Spleen (tissue), 11 donors: ENCODE measurements at regions not wholly inside any gene's neighbourhood (a gene's known extent, or its start where the extent isn't known, plus 50 kb on each side); places are given as distances from the start of the nearest gene placed in this dataset.

Experiments
- DNase-seq: peaks from one replicate; pipeline ENCODE4 v3.0.0-alpha.2; 2020
- H3K27ac ChIP-seq, 8 donors: fragments of 200-600 bp; sonication (generic) in 7 of 8; 1 replicate in 4 of 8; 2 replicates in 4 of 8; pipeline versions ENCODE4 v1.5.0 to v1.8.0; 2016 to 2021; ENCODE audit warnings: inconsistent platforms in 4 of 8, mild to moderate bottlenecking in 4 of 8, moderate library complexity in 1 of 8
- H3K27me3 ChIP-seq, 7 donors: fragments of 200-600 bp; sonication (generic) in 6 of 7; replicated peaks in 1 of 7; 1 replicate in 4 of 7; 2 replicates in 3 of 7; pipeline versions ENCODE4 v1.5.0 to v1.8.0; 2016 to 2021; ENCODE audit warnings: inconsistent platforms in 3 of 7, mild to moderate bottlenecking in 1 of 7
- H3K36me3 ChIP-seq, 6 donors: fragments of 200-600 bp; sonication (generic) in 5 of 6; 1 replicate in 4 of 6; 2 replicates in 2 of 6; pipeline versions ENCODE4 v1.5.0 to v1.8.0; 2016 to 2021; ENCODE audit warnings: inconsistent platforms in 2 of 6
- H3K4me1 ChIP-seq, 6 donors: fragments of 200-600 bp; sonication (generic) in 5 of 6; 1 replicate in 3 of 6; 2 replicates in 3 of 6; pipeline versions ENCODE4 v1.5.0 to v1.8.0; 2016 to 2021; ENCODE audit warnings: inconsistent platforms in 3 of 6
- H3K4me3 ChIP-seq, 8 donors: fragments of 200-600 bp; sonication (generic) in 7 of 8; 1 replicate in 4 of 8; 2 replicates in 4 of 8; pipeline versions ENCODE4 v1.5.0 to v1.8.0; 2016 to 2021; ENCODE audit warnings: inconsistent platforms in 4 of 8, mild to moderate bottlenecking in 4 of 8, moderate library complexity in 2 of 8
- H3K9me3 ChIP-seq, 8 donors: fragments of 200-600 bp; sonication (generic) in 7 of 8; 1 replicate in 4 of 8; 2 replicates in 4 of 8; pipeline versions ENCODE4 v1.5.0 to v1.8.0; 2016 to 2021; ENCODE audit warnings: inconsistent platforms in 4 of 8
- CTCF ChIP-seq, 11 experiments: fragments of 200-600 bp in 7 of 11; fragments of 450-650 bp in 4 of 11; sonication (generic) in 4 of 11; IDR thresholded peaks in 8 of 11; conservative IDR thresholded peaks in 3 of 11; 1 replicate in 7 of 11; 2 replicates in 4 of 11; pipeline versions ENCODE4 v1.4.0 to v1.8.0; 2016 to 2021; ENCODE audit warnings: antibody characterized with exemption in 11 of 11, inconsistent platforms in 4 of 11, mild to moderate bottlenecking in 1 of 11
- POLR2A ChIP-seq, 3 donors: fragments of 450-650 bp; IDR thresholded peaks; one replicate each; pipeline ENCODE4 v1.5.1; 2017; ENCODE audit warnings: antibody characterized with exemption in 3 of 3, mild to moderate bottlenecking in 1 of 3
- POLR2AphosphoS5 ChIP-seq, 3 donors: sonication (generic); formaldehyde crosslinking; IDR thresholded peaks; one replicate each; pipeline ENCODE4 v1.5.1; 2017; ENCODE audit warnings: antibody characterized with exemption in 3 of 3
- WGBS, 5 donors: extraction: QIAGEN DNeasy Blood & Tissue Kit in 3 of 5; methylation state at CpG; one replicate each; pipeline versions ENCODE4 v1.1.5 to v1.1.7; 2013 to 2018; 5-methylcytosine and 5-hydroxymethylcytosine counted together
- intact Hi-C: fragments of 100-400 bp; cut with DNase I; formaldehyde crosslinking; loops from one replicate; pipeline ENCODE4 v1.15.0; 2023; ENCODE audit warnings: low total_unique reads
- donor health status: healthy with polysubstance abuse.
- donor health status: DM: no; HTN: no; CAD: no; lungs with moderate emphysema.
- donor health status: DM: no; HTN: no; CAD: no.
- donor health status: Bipolar disorder and iron deficiency.
- donor health status: healthy.
- donor health status: DM: no; HTN: no; CAD: no.
- donor health status: DM: yes; HTN: yes; CAD: no.

- Histone ChIP-seq H3K36me3 (no peaks in the 10 kb centered on the region), H3K27me3 (peaks cover 0 to 18% (median 0%) of the 10 kb centered on the region in 7 donors), H3K4me3 (no peak overlapping the region), H3K9me3 (no peaks in the 10 kb centered on the region), H3K4me1 (no peaks in the 10 kb centered on the region), H3K27ac (no peak overlapping the region)
- peak; percentile 21 for DNase-seq
- intact Hi-C loops = no loop called here
- no peak for TF ChIP-seq CTCF (IDR thresholded peaks at IDR 0.05 in 8 of 11, conservative IDR thresholded peaks at IDR 0.05 in 3 of 11)
- no peak for TF ChIP-seq POLR2AphosphoS5 (IDR thresholded peaks at IDR 0.05)
- no peak for TF ChIP-seq POLR2A (IDR thresholded peaks at IDR 0.05)
- WGBS, 5 donors = 80 to 98% (median 90%) methylated on average over 7 to 25 of the region's 25 CpGs
Observed at GRCh38 chr11:134524201-134524600, 112.2 kb upstream of the B3GAT1 start.

GRCh38 chr11:134522782-134523570 lies 110.9 kb upstream of the B3GAT1 start:
- WGBS, 5 donors = 70 to 79% (median 73%) methylated on average over 20 to 30 of the region's 33 CpGs
- Histone ChIP-seq H3K4me3 (no peak overlapping the region), H3K27ac (no peak overlapping the region), H3K9me3 (no peaks in the 10 kb centered on the region), H3K4me1 (no peaks in the 10 kb centered on the region), H3K27me3 (peaks cover 0 to 16% (median 0%) of the 10 kb centered on the region in 7 donors), H3K36me3 (no peaks in the 10 kb centered on the region)
- peak; percentile 58 for DNase-seq
- intact Hi-C loops = no loop called here
- TF ChIP-seq CTCF (IDR thresholded peaks at IDR 0.05 in 8 of 11, conservative IDR thresholded peaks at IDR 0.05 in 3 of 11) (no peak), POLR2A (IDR thresholded peaks at IDR 0.05) (no peak), POLR2AphosphoS5 (IDR thresholded peaks at IDR 0.05) (no peak)

- TF ChIP-seq POLR2A (IDR thresholded peaks at IDR 0.05) = no peak
- no peak for TF ChIP-seq POLR2AphosphoS5 (IDR thresholded peaks at IDR 0.05)
- TF ChIP-seq CTCF (IDR thresholded peaks at IDR 0.05 in 8 of 11, conservative IDR thresholded peaks at IDR 0.05 in 3 of 11) = no peak
- no peaks in the 10 kb centered on the region for H3K36me3 ChIP-seq
- no peak overlapping the region for H3K4me3 ChIP-seq
- WGBS, 5 donors = 72 to 84% (median 82%) methylated on average over 16 to 18 of the region's 18 CpGs
- peaks cover 0 to 17% (median 0%) of the 10 kb centered on the region in 7 donors for H3K27me3 ChIP-seq
- no peak overlapping the region for H3K27ac ChIP-seq
- H3K9me3 ChIP-seq = no peaks in the 10 kb centered on the region
- intact Hi-C loops = no loop called here
- no peaks in the 10 kb centered on the region for H3K4me1 ChIP-seq
- peak; percentile 51 for DNase-seq
Observed at GRCh38 chr11:134521452-134522289, 109.6 kb upstream of the B3GAT1 start.

- Histone ChIP-seq H3K27ac (no peak overlapping the region), H3K27me3 (peaks cover 0 to 23% (median 0%) of the 10 kb centered on the region in 7 donors), H3K9me3 (no peaks in the 10 kb centered on the region), H3K4me3 (no peak overlapping the region), H3K36me3 (no peaks in the 10 kb centered on the region), H3K4me1 (no peaks in the 10 kb centered on the region)
- TF ChIP-seq POLR2AphosphoS5 (IDR thresholded peaks at IDR 0.05) (no peak), POLR2A (IDR thresholded peaks at IDR 0.05) (no peak), CTCF (IDR thresholded peaks at IDR 0.05 in 8 of 11, conservative IDR thresholded peaks at IDR 0.05 in 3 of 11) (no peak)
- WGBS, 5 donors = 90 to 96% (median 91%) methylated on average over 14 of the region's 14 CpGs
- peak; percentile 52 for DNase-seq
- intact Hi-C loops = no loop called here
Observed at GRCh38 chr11:134521001-134521400, 109.0 kb upstream of the B3GAT1 start.
